Panc1 (cell line): ENCODE measurements at regions not wholly inside any gene's neighbourhood (a gene's known extent, or its start where the extent isn't known, plus 50 kb on each side); places are given as distances from the start of the nearest gene placed in this dataset.

ENCODE experiments used
- ATAC-seq: fragments of 200-7000 bp; cut with Tn5 transposase; 2 replicates; pipeline ENCODE4 v1.9.1; 2020; ENCODE audit warnings: mild to moderate bottlenecking, moderate library complexity
- BruUV-seq: library from RNA; stranded (reverse); fragments of 400-500 nt; replicated peaks from 2 replicates; lab custom pipeline; 2021; lab: Mats Ljungman, UMichigan
- CTCF ChIA-PET: fragments of 300-600 bp; sonication (Branson Sonifier 250); formaldehyde crosslinking; loops from one replicate; lab custom pipeline; 2022; ENCODE audit warnings: antibody characterized with exemption; lab: Charles Lee
- POLR2A ChIA-PET: fragments of 300-600 bp; sonication (Branson Sonifier 250); formaldehyde crosslinking; loops from one replicate; lab custom pipeline; 2022; ENCODE audit warnings: antibody characterized with exemption; lab: Charles Lee
- DNase-seq: peaks from one replicate; pipeline ENCODE4 v3.0.0-alpha.2; 2010; ENCODE audit warnings: low read depth, low spot score
- H3K27ac ChIP-seq: 2 replicates; pipeline ENCODE4 v1.5.1; 2011; ENCODE audit warnings: mild to moderate bottlenecking, low read length, inconsistent platforms
- H3K27me3 ChIP-seq: fragments of 200-500 bp; sonication (Bioruptor generic); 2 replicates; pipeline ENCODE4 v1.6.0; 2014; ENCODE audit warnings: low read length, inconsistent platforms; ENCODE audit not compliant: control insufficient read depth, insufficient read depth
- H3K36me3 ChIP-seq: fragments of 200-500 bp; sonication (Bioruptor generic); 2 replicates; pipeline ENCODE4 v1.5.1; 2014; ENCODE audit warnings: inconsistent platforms, mild to moderate bottlenecking, low read length, moderate library complexity; ENCODE audit not compliant: control insufficient read depth, insufficient read depth
- H3K4me1 ChIP-seq: 2 replicates; pipeline ENCODE4 v1.5.1; 2011; ENCODE audit warnings: inconsistent platforms, mild to moderate bottlenecking, low read length, moderate library complexity; ENCODE audit not compliant: control insufficient read depth, insufficient read depth
- H3K4me3 ChIP-seq, 2 experiments: 2 replicates each; pipeline ENCODE4 v1.5.1; 2011 to 2012; ENCODE audit warnings: low read depth in 2 of 2, low read length in 2 of 2, mild to moderate bottlenecking in 2 of 2, inconsistent platforms in 1 of 2, moderate library complexity in 1 of 2
- H3K9me3 ChIP-seq: fragments of 200-500 bp; sonication (Bioruptor generic); 2 replicates; pipeline ENCODE4 v1.5.1; 2014; ENCODE audit warnings: low read depth, mild to moderate bottlenecking, inconsistent platforms, low read length, moderate library complexity; ENCODE audit not compliant: control insufficient read depth, insufficient read depth
- POLR2AphosphoS5 ChIP-seq: IDR thresholded peaks from 2 replicates; pipeline ENCODE4 v1.6.1; 2012; ENCODE audit warnings: mild to moderate bottlenecking, low read depth, low read length, moderate library complexity
- SIN3A ChIP-seq: IDR thresholded peaks from 2 replicates; pipeline ENCODE4 v1.6.1; 2012; ENCODE audit warnings: low read depth, mild to moderate bottlenecking, low read length, moderate library complexity, borderline replicate concordance; ENCODE audit not compliant: insufficient read depth
- TCF7L2 ChIP-seq: IDR thresholded peaks from 2 replicates; pipeline ENCODE4 v1.6.1; 2011; ENCODE audit warnings: mild to moderate bottlenecking, low read depth, low read length, inconsistent platforms
- in situ Hi-C: cut with HindIII; loops from 2 replicates; pipeline ENCODE4 v1.10.0; 2016; ENCODE audit warnings: low sequenced_read_pairs, low pct_unique_long_range_greater_than_20kb
- intact Hi-C: fragments of 100-400 bp; cut with micrococcal nuclease; formaldehyde crosslinking; loops from one replicate; pipeline ENCODE4 v1.10.0; 2022; ENCODE audit not compliant: unreplicated experiment
- TF ChIP-seq, protein P1 (sequence below), 2 experiments: IDR thresholded peaks; 2 replicates each; pipeline ENCODE4 v1.6.1; 2011 to 2012; ENCODE audit warnings: low read depth in 2 of 2, control low read depth in 1 of 2, low read length in 1 of 2, mild to moderate bottlenecking in 1 of 2, moderate library complexity in 1 of 2; ENCODE audit not compliant: insufficient read depth in 1 of 2
- TF ChIP-seq, protein P2 (sequence below): fragments of 450-650 bp; IDR thresholded peaks from 2 replicates; pipeline ENCODE4 v1.5.1; 2017; ENCODE audit warnings: mild to moderate bottlenecking

DNA sequence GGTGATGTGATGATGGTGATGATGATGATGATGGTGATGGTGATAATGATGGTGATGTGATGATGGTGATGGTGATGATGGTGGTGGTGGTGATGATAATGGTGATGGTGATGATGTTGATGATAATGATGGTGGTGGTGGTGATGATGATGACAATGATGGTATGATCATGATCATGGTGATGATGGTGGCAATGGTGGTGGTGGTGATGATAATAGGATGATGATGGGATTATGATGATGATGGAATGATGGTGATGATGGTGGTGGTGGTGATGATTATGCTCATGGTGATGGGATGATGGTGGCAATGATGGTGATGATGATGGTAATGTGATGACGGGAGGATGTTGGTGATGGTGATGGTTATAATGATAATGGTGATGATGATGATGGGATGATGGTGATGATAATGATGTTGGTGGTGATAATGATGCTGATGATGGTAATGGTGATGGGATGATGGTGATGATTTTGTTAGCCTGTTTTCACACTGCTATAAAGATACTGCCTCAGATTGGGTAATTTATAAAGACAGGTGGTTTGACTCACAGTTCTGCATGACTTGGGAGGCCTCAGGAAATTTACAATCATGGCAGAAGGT is 314.8 kb upstream of the SFSWAP start:
- Histone ChIP-seq H3K27me3 (no peaks in the 10 kb centered on the region), H3K4me3 (no peak overlapping the region), H3K36me3 (no peaks in the 10 kb centered on the region), H3K27ac (no peak overlapping the region), H3K9me3 (no peaks in the 10 kb centered on the region; the same call in 1 of the 2 replicates), H3K4me1 (no peaks in the 10 kb centered on the region)
- CTCF ChIA-PET = no interaction called here
- TF ChIP-seq TCF7L2 = no peak
- TF ChIP-seq, protein P1, sequence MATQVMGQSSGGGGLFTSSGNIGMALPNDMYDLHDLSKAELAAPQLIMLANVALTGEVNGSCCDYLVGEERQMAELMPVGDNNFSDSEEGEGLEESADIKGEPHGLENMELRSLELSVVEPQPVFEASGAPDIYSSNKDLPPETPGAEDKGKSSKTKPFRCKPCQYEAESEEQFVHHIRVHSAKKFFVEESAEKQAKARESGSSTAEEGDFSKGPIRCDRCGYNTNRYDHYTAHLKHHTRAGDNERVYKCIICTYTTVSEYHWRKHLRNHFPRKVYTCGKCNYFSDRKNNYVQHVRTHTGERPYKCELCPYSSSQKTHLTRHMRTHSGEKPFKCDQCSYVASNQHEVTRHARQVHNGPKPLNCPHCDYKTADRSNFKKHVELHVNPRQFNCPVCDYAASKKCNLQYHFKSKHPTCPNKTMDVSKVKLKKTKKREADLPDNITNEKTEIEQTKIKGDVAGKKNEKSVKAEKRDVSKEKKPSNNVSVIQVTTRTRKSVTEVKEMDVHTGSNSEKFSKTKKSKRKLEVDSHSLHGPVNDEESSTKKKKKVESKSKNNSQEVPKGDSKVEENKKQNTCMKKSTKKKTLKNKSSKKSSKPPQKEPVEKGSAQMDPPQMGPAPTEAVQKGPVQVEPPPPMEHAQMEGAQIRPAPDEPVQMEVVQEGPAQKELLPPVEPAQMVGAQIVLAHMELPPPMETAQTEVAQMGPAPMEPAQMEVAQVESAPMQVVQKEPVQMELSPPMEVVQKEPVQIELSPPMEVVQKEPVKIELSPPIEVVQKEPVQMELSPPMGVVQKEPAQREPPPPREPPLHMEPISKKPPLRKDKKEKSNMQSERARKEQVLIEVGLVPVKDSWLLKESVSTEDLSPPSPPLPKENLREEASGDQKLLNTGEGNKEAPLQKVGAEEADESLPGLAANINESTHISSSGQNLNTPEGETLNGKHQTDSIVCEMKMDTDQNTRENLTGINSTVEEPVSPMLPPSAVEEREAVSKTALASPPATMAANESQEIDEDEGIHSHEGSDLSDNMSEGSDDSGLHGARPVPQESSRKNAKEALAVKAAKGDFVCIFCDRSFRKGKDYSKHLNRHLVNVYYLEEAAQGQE (IDR thresholded peaks at IDR 0.05; ENCODE audit: insufficient read depth in 1 of 2, low read depth in 2 of 2, low read length in 1 of 2) = no peak
- TF ChIP-seq, protein P2, sequence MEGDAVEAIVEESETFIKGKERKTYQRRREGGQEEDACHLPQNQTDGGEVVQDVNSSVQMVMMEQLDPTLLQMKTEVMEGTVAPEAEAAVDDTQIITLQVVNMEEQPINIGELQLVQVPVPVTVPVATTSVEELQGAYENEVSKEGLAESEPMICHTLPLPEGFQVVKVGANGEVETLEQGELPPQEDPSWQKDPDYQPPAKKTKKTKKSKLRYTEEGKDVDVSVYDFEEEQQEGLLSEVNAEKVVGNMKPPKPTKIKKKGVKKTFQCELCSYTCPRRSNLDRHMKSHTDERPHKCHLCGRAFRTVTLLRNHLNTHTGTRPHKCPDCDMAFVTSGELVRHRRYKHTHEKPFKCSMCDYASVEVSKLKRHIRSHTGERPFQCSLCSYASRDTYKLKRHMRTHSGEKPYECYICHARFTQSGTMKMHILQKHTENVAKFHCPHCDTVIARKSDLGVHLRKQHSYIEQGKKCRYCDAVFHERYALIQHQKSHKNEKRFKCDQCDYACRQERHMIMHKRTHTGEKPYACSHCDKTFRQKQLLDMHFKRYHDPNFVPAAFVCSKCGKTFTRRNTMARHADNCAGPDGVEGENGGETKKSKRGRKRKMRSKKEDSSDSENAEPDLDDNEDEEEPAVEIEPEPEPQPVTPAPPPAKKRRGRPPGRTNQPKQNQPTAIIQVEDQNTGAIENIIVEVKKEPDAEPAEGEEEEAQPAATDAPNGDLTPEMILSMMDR = no peak
- TF ChIP-seq POLR2AphosphoS5 = no peak
- ATAC-seq (no peak), DNase-seq (no peak)
- BruUV-seq = no TSS peak
- POLR2A ChIA-PET = no interaction called here
- in situ Hi-C loops (no loop called here), intact Hi-C loops (no loop called here)

DNA sequence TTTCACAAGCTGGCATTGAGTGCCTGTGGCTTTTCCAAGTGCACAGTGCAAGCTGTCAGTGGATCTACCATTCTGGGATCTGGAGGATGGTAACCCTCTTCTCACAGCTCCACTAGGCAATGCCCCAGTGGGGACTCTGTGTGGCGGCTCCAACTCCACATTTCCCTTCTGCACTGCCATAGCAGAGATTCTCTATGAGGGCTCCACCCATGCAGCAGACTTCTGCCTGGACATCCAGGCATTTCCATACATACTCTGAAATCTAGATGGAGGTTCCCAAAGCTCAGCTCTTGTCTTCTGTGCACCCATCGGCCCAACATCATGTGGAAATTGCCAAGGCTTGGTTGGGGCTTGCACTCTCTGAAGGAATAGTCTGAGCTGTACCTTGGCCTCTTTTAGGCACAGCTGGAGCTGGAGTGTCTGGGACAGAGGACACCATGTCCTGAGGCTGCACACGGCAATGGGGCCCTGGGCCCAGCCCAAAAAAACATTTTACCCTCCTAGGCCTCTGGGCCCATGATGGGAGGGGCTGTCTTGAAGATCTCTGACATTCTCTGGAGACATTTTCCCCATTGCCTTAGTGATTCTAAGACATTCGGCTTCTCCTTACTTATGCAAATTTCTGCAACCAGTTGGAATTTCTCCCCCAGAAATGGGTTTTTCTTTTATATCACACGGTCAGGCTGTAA is 313.3 kb upstream of the SFSWAP start:
- BruUV-seq = no TSS peak
- ChIA-PET POLR2A (interaction anchor here (0.6 kb wide), 1 partner anchor 439 kb away, joined by 5 read pairs; no protein-coding TSS in a partner anchor), CTCF (no interaction called here)
- Histone ChIP-seq H3K4me1 (no peaks in the 10 kb centered on the region), H3K9me3 (no peaks in the 10 kb centered on the region; the same call in 1 of the 2 replicates), H3K4me3 (no peak overlapping the region), H3K27me3 (no peaks in the 10 kb centered on the region), H3K27ac (no peak overlapping the region), H3K36me3 (no peaks in the 10 kb centered on the region)
- DNase-seq = no peak
- no peak for ATAC-seq
- intact Hi-C loops (no loop called here), in situ Hi-C loops (no loop called here)
- TF ChIP-seq, protein P2 = no peak
- TF ChIP-seq TCF7L2 (no peak), POLR2AphosphoS5 (no peak), SIN3A (no peak)
- TF ChIP-seq, protein P1 (IDR thresholded peaks at IDR 0.05; ENCODE audit: insufficient read depth in 1 of 2, low read depth in 2 of 2, low read length in 1 of 2) = no peak
